IPS-20b (cell line): ENCODE measurements at regions not wholly inside any gene's neighbourhood (a gene's known extent, or its start where the extent isn't known, plus 50 kb on each side); places are given as distances from the start of the nearest gene placed in this dataset.
"Not testable (repeated sequence)": the region's sequence is repeated elsewhere in the genome, so short reads cannot be mapped to it uniquely, and the experiment has no call there.

Source experiments
- H3K27ac ChIP-seq: one replicate; pipeline ENCODE4 v1.5.1; 2013; ENCODE audit warnings: low read length
- H3K27me3 ChIP-seq: 2 replicates; pipeline ENCODE4 v1.6.1; 2013; ENCODE audit warnings: mild to moderate bottlenecking, low read length, inconsistent platforms; ENCODE audit not compliant: insufficient read depth
- H3K36me3 ChIP-seq: 2 replicates; pipeline ENCODE4 v1.6.1; 2013; ENCODE audit warnings: low read depth, mild to moderate bottlenecking, inconsistent platforms, low read length, moderate library complexity; ENCODE audit not compliant: insufficient read depth
- H3K4me1 ChIP-seq: 2 replicates; pipeline ENCODE4 v1.6.1; 2013; ENCODE audit warnings: mild to moderate bottlenecking, control low read depth, inconsistent platforms, low read length, moderate library complexity; ENCODE audit not compliant: insufficient read depth
- H3K4me3 ChIP-seq: 2 replicates; pipeline ENCODE4 v1.5.1; 2013; ENCODE audit warnings: mild to moderate bottlenecking, low read length, inconsistent platforms
- H3K9ac ChIP-seq: 2 replicates; pipeline ENCODE4 v1.6.1; 2013; ENCODE audit warnings: low read depth, mild to moderate bottlenecking, inconsistent platforms, low read length, moderate library complexity
- H3K9me3 ChIP-seq: 2 replicates; pipeline ENCODE4 v1.6.1; 2013; ENCODE audit warnings: mild to moderate bottlenecking, low read depth, low read length, inconsistent platforms; ENCODE audit not compliant: insufficient read depth

DNA sequence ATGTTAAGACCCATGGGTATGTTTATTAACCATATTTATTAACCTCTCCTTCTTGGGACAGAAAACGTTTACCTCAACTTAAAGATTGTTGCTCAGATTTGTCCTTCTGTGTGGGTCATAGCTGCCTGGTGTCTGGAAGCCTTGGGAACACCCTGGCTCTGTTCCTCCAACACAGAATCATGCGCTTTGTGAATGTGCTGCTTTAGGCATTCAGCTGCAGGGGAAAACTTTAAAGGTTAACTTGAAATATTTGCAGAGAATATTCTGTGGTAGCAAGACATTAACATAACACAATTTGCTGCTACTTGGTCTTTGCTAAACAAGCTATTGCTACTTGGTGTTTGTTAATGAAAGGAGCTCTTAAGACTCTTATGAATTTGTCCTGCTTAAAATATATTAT, 50.5 kb upstream of the THOC3 start:
- H3K4me1 ChIP-seq, H3K27ac ChIP-seq: not testable (repeated sequence)

GRCh38 chr5:176020852-176021251, 52.7 kb upstream of the THOC3 start:
- not testable (repeated sequence) for H3K9me3 ChIP-seq, H3K36me3 ChIP-seq, H3K27me3 ChIP-seq, H3K27ac ChIP-seq, H3K9ac ChIP-seq, H3K4me3 ChIP-seq, H3K4me1 ChIP-seq

More for the DNA sequence above, 50.5 kb upstream of the THOC3 start:
- H3K4me3 ChIP-seq, H3K9me3 ChIP-seq, H3K9ac ChIP-seq, H3K27me3 ChIP-seq, H3K36me3 ChIP-seq: not testable (repeated sequence)

GRCh38 chr5:176023535-176023934, 55.4 kb upstream of the THOC3 start:
- H3K27ac ChIP-seq, H3K36me3 ChIP-seq, H3K4me1 ChIP-seq, H3K9me3 ChIP-seq, H3K27me3 ChIP-seq, H3K9ac ChIP-seq, H3K4me3 ChIP-seq: not testable (repeated sequence)

DNA sequence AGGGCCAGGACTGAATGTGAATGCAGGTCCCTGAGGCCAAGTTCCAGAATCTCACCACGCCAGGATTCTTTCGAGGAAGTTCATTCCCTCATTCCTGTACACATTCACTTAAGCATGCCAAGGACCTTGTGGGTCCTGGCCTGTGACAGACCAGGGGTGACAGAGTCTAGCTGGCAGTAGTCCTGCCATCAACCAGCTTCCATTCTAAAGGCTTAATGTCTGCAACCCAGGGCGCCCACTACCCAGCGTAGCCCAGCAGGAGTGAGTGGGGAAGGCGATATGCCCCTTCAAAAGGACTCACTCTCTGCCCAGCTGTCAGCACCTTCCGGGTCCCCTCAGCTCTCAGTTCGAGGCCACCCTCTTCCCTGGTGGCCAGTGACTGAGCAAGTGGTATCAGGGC, 61.3 kb upstream of the THOC3 start:
- H3K4me3 ChIP-seq, H3K4me1 ChIP-seq, H3K9ac ChIP-seq, H3K27me3 ChIP-seq, H3K27ac ChIP-seq, H3K36me3 ChIP-seq, H3K9me3 ChIP-seq: not testable (repeated sequence)

- not testable (repeated sequence) for H3K9ac ChIP-seq, H3K27me3 ChIP-seq, H3K4me3 ChIP-seq, H3K9me3 ChIP-seq, H3K4me1 ChIP-seq, H3K36me3 ChIP-seq, H3K27ac ChIP-seq
Measured at GRCh38 chr5:176030361-176031117, 62.4 kb upstream of the THOC3 start.

DNA sequence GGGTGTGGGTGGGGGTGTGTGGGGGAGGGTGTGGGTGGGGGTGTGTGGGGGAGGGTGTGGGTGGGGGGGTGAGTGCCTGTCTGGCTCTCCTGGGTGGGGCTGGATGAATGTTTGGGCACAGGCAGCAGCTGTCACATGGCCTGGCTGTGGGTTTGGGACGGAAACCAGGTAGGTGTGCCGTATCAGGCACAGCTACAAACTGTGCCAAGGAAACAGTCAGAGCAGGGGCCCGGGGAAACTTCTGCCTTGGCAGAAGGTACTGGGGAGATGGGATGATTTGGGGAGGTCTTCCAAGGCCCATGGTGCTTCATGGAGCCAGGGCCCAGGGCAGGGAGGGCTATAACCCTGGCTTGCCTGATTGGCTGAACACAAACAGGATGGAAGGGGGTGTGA, 63.0 kb upstream of the THOC3 start:
- not testable (repeated sequence) for H3K36me3 ChIP-seq, H3K4me1 ChIP-seq, H3K27me3 ChIP-seq, H3K9ac ChIP-seq, H3K27ac ChIP-seq, H3K4me3 ChIP-seq, H3K9me3 ChIP-seq

DNA sequence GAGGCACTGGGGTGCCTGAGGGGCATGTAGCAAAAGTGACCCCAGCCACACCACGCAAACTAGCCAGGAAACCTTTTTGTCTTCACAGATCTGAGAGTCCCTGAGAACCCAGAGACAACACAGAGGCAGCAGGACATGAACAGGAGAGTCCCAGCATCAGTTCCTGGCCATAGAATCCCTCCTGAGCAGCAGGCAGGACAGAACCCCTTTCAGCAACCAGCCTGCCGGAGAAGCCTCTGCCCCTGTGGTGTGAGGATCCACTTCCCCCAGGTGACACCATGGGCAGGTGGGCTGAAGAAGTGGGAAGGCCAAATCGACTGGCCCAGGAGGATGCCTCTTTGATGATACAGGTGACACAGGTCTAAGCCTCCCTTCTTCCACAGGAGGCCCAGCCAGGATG, 65.1 kb upstream of the THOC3 start:
- not testable (repeated sequence) for H3K27ac ChIP-seq, H3K27me3 ChIP-seq, H3K9ac ChIP-seq, H3K4me1 ChIP-seq, H3K9me3 ChIP-seq, H3K4me3 ChIP-seq, H3K36me3 ChIP-seq

GRCh38 chr5:176034407-176035200, 66.5 kb upstream of the THOC3 start:
- H3K9me3 ChIP-seq, H3K36me3 ChIP-seq, H3K4me1 ChIP-seq, H3K9ac ChIP-seq, H3K4me3 ChIP-seq, H3K27me3 ChIP-seq, H3K27ac ChIP-seq: not testable (repeated sequence)

DNA sequence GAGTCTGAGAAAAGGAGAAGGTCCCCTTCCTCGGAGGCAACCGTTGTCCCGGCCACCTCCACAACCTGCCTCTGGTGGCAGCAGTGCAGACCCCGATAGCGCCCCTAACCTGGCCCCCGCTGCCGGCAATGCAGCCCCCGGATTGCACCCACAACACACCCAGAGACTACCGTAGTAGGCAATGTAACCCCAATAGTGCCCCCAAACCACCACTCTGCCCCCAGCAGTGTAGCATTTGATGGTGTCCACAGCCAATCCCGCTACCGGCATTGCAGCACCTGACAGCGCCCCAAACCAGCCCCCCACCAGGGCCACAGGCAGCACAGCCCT, 67.1 kb upstream of the THOC3 start:
- H3K9me3 ChIP-seq, H3K27me3 ChIP-seq, H3K9ac ChIP-seq, H3K4me1 ChIP-seq, H3K4me3 ChIP-seq, H3K27ac ChIP-seq, H3K36me3 ChIP-seq: not testable (repeated sequence)

DNA sequence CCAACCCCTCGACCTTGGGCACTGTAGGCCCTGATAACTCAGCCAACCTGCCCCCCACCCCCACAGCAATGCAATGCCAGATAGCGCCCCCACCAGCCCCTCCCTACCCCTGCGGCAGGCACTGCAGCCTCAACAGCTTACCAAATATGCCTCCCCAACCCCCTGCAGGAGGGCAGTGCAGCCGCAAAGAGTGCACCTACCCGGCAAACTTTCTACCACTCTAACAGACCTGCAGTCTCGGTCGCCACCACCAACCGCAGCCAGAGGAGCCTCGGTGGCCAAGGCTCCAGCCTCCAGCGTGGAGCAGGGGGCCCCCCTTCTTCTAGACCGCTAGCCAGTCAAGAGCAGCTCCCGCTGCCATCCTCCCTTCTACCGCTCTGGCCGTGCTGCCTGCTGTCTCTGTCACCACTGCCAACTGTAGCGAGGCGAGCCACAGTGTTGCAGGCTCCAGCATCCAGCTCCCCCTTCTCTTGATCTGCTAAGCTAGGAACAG, 67.7 kb upstream of the THOC3 start:
- H3K36me3 ChIP-seq, H3K9ac ChIP-seq, H3K27ac ChIP-seq, H3K4me3 ChIP-seq, H3K27me3 ChIP-seq, H3K4me1 ChIP-seq, H3K9me3 ChIP-seq: not testable (repeated sequence)

GRCh38 chr5:176036391-176036790, 68.3 kb upstream of the THOC3 start:
- H3K9ac ChIP-seq, H3K36me3 ChIP-seq, H3K27ac ChIP-seq, H3K9me3 ChIP-seq, H3K4me3 ChIP-seq, H3K4me1 ChIP-seq, H3K27me3 ChIP-seq: not testable (repeated sequence)

DNA sequence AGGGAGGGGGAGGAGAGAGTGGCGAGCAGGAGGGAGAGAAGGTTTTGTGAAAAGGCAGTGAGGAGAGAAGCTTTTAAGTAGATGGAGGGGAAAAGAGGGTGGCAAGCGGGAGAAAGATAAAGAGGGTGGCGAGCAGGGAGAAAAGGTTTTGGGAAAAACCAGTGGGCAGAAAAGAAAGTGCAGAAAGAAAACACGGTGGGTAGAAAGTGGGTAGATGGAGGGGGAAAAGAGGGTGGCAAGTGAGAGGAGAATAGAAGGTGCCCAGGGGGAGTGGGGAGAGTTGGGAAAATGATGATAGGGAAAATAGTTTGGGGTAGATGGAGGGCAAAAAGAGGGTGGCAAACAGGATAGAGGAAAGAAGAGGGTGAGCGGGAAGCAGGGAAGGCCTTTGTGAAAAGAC, 69.1 kb upstream of the THOC3 start:
- H3K27me3 ChIP-seq, H3K4me3 ChIP-seq, H3K9me3 ChIP-seq, H3K4me1 ChIP-seq, H3K27ac ChIP-seq, H3K36me3 ChIP-seq, H3K9ac ChIP-seq: not testable (repeated sequence)
